IMR-90 (cell line): ENCODE measurements at regions not wholly inside any gene's neighbourhood (a gene's known extent, or its start where the extent isn't known, plus 50 kb on each side); places are given as distances from the start of the nearest gene placed in this dataset.
"Not testable (repeated sequence)": the region's sequence is repeated elsewhere in the genome, so short reads cannot be mapped to it uniquely, and the experiment has no call there.

Source experiments
- ATAC-seq: fragments of 200-7000 bp; cut with Tn5 transposase; 2 replicates; pipeline ENCODE4 v1.9.1; 2020; ENCODE audit warnings: low read depth, mild to moderate bottlenecking, moderate library complexity
- BruUV-seq: library from RNA; stranded (reverse); fragments of 400-500 nt; replicated peaks from 2 replicates; lab custom pipeline; 2021; lab: Mats Ljungman, UMichigan
- CTCF ChIA-PET: fragments of 300-600 bp; formaldehyde crosslinking; extraction: SDS; loops from one replicate; lab custom pipeline; 2021; ENCODE audit warnings: antibody characterized with exemption; lab: Yijun Ruan, JAX
- POLR2A ChIA-PET: fragments of 300-600 bp; sonication (Branson Sonifier 250); formaldehyde crosslinking; loops from one replicate; lab custom pipeline; 2022; ENCODE audit warnings: antibody characterized with exemption; ENCODE audit not compliant: unreplicated experiment; lab: Charles Lee
- DNase-seq: peaks from one replicate; pipeline ENCODE4 v3.0.0; 2013
- H2AFZ ChIP-seq: replicated peaks from 2 replicates; pipeline ENCODE3; 2013; ENCODE audit warnings: low read length, mild to moderate bottlenecking; ENCODE audit not compliant: poor library complexity
- H2AK5ac ChIP-seq: 2 replicates; pipeline ENCODE4 v1.6.1; 2013; ENCODE audit warnings: low read depth, low read length, inconsistent platforms
- H2AK9ac ChIP-seq: replicated peaks from 2 replicates; pipeline ENCODE3; 2013; ENCODE audit warnings: mild to moderate bottlenecking, low read depth, low read length, moderate library complexity; ENCODE audit not compliant: poor library complexity
- H2BK120ac ChIP-seq: 2 replicates; pipeline ENCODE4 v1.6.1; 2013; ENCODE audit warnings: low read depth, low read length, inconsistent platforms
- H2BK15ac ChIP-seq: 3 replicates; pipeline ENCODE4 v1.6.1; 2013; ENCODE audit warnings: low read depth, low read length, inconsistent platforms
- H2BK20ac ChIP-seq: 2 replicates; pipeline ENCODE4 v1.6.1; 2013; ENCODE audit warnings: low read depth, mild to moderate bottlenecking, inconsistent platforms, low read length, moderate library complexity
- H2BK5ac ChIP-seq: 2 replicates; pipeline ENCODE4 v1.6.1; 2013; ENCODE audit warnings: mild to moderate bottlenecking, low read depth, low read length, inconsistent platforms; ENCODE audit not compliant: poor library complexity, severe bottlenecking
- H3K14ac ChIP-seq: replicated peaks from 2 replicates; pipeline ENCODE4 v1.6.1; 2013; ENCODE audit warnings: low read depth, low read length, inconsistent platforms
- H3K18ac ChIP-seq: 2 replicates; pipeline ENCODE4 v1.6.1; 2013; ENCODE audit warnings: low read depth, low read length, control low read depth
- H3K23ac ChIP-seq: 2 replicates; pipeline ENCODE4 v1.6.1; 2013; ENCODE audit warnings: low read depth, low read length, inconsistent platforms
- H3K27ac ChIP-seq: 2 replicates; pipeline ENCODE4 v1.5.1; 2013; ENCODE audit warnings: mild to moderate bottlenecking, control low read depth, low read length; ENCODE audit not compliant: insufficient read depth
- H3K27me3 ChIP-seq: 2 replicates; pipeline ENCODE4 v1.6.1; 2013; ENCODE audit warnings: low read length; ENCODE audit not compliant: control insufficient read depth, insufficient read depth
- H3K36me3 ChIP-seq: 2 replicates; pipeline ENCODE4 v1.6.1; 2013; ENCODE audit warnings: low read length, mixed read lengths; ENCODE audit not compliant: control insufficient read depth, insufficient read depth
- H3K4ac ChIP-seq: 2 replicates; pipeline ENCODE4 v1.6.1; 2013; ENCODE audit warnings: low read depth, low read length, inconsistent platforms
- H3K4me1 ChIP-seq: 2 replicates; pipeline ENCODE4 v1.6.1; 2013; ENCODE audit warnings: low read length, mixed read lengths; ENCODE audit not compliant: control insufficient read depth, insufficient read depth
- H3K4me2 ChIP-seq: 2 replicates; pipeline ENCODE4 v1.6.1; 2013; ENCODE audit warnings: low read depth, mild to moderate bottlenecking, control low read depth, low read length, moderate library complexity
- H3K4me3 ChIP-seq: 2 replicates; pipeline ENCODE4 v1.5.1; 2013; ENCODE audit warnings: low read depth, mild to moderate bottlenecking, control low read depth, low read length, moderate library complexity; ENCODE audit not compliant: insufficient read depth
- H3K56ac ChIP-seq: 2 replicates; pipeline ENCODE4 v1.6.1; 2013; ENCODE audit warnings: low read length, inconsistent platforms; ENCODE audit not compliant: insufficient read depth; ENCODE audit errors: extremely low read depth
- H3K79me1 ChIP-seq, 2 experiments: 2 replicates each; pipeline ENCODE4 v1.6.1; 2013; ENCODE audit warnings: low read length in 2 of 2, inconsistent platforms in 1 of 2, low read depth in 1 of 2
- H3K9ac ChIP-seq: 2 replicates; pipeline ENCODE4 v1.6.1; 2013; ENCODE audit warnings: low read depth, low read length, control low read depth
- H3K9me1 ChIP-seq: 2 replicates; pipeline ENCODE4 v1.6.1; 2013; ENCODE audit warnings: low read length, inconsistent platforms; ENCODE audit not compliant: insufficient read depth
- H3K9me3 ChIP-seq: 2 replicates; pipeline ENCODE4 v1.6.1; 2013; ENCODE audit warnings: low read length; ENCODE audit not compliant: control insufficient read depth, insufficient read depth
- H4K20me1 ChIP-seq: 2 replicates; pipeline ENCODE4 v1.6.1; 2013; ENCODE audit warnings: low read length, inconsistent platforms; ENCODE audit not compliant: insufficient read depth
- H4K5ac ChIP-seq: 2 replicates; pipeline ENCODE4 v1.6.1; 2013; ENCODE audit warnings: mild to moderate bottlenecking, low read depth, low read length, control low read depth
- H4K8ac ChIP-seq, 2 experiments: 2 replicates each; pipeline ENCODE4 v1.6.1; 2013; ENCODE audit warnings: low read depth in 2 of 2, low read length in 2 of 2, control low read depth in 1 of 2, inconsistent platforms in 1 of 2
- H4K91ac ChIP-seq: 2 replicates; pipeline ENCODE4 v1.6.1; 2013; ENCODE audit warnings: low read depth, low read length, inconsistent platforms; ENCODE audit not compliant: insufficient read depth
- WGBS, 2 experiments: methylation state at CpG; one replicate each; pipeline versions ENCODE4 v1.1.5 to v1.1.7; 2013; ENCODE audit warnings: missing lambda C conversion rate in 2 of 2; ENCODE audit not compliant: insufficient read length in 1 of 2; ENCODE audit errors: extremely low coverage in 2 of 2; 5-methylcytosine and 5-hydroxymethylcytosine counted together
- dilution Hi-C: fragments of 300-500 bp; cut with HindIII; formaldehyde crosslinking; loops from one replicate; pipeline ENCODE4 v1.14.3; 2018; ENCODE audit warnings: low sequenced_read_pairs; ENCODE audit not compliant: unreplicated experiment
- in situ Hi-C: fragments of 300-500 bp; cut with MboI; formaldehyde crosslinking; loops from 3 replicates; pipeline ENCODE4 v1.14.3; 2019; ENCODE audit warnings: low sequenced_read_pairs, inconsistent platforms, mixed read lengths
- intact Hi-C: fragments of 100-400 bp; cut with micrococcal nuclease; formaldehyde crosslinking; loops from 2 replicates; pipeline ENCODE4 v1.10.0; 2022

DNA sequence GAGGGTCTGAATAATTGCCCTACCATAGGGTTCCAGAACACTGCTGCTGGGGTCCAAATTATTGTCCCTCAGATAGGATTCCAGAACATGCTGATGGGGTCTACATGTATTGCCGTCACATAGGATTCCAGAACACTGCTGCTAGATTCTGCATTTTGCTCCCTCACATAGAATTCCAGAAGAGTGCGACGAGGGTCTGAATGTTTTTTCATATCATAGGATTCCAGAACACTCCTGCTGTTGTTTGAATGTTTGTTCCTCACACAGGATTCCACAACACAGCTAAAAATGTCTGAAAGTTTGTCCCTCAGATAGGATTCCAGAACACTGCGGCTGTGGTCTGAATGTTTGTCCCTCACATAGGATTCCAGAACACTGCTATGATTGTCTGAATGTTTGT, 198.1 kb downstream of the FOXD4L6 start:
- H3K9me3 ChIP-seq = peaks cover 46% of the 10 kb centered on the region
- DNase-seq, BruUV-seq, in situ Hi-C loops, H2BK20ac ChIP-seq, H3K4me1 ChIP-seq, H3K23ac ChIP-seq, dilution Hi-C loops, H3K27ac ChIP-seq, H3K4me2 ChIP-seq, H2AK5ac ChIP-seq, H2BK15ac ChIP-seq, H3K4me3 ChIP-seq, H2AK9ac ChIP-seq, H3K27me3 ChIP-seq, H3K4ac ChIP-seq, H3K56ac ChIP-seq, H4K91ac ChIP-seq, H3K14ac ChIP-seq, H2AFZ ChIP-seq, CTCF ChIA-PET, H4K20me1 ChIP-seq, H3K9ac ChIP-seq, H3K18ac ChIP-seq, H4K5ac ChIP-seq, H3K79me1 ChIP-seq, H2BK5ac ChIP-seq, ATAC-seq, H4K8ac ChIP-seq, H3K9me1 ChIP-seq, H3K36me3 ChIP-seq, H2BK120ac ChIP-seq, POLR2A ChIA-PET, intact Hi-C loops: not testable (repeated sequence)
- 100% methylated on average over 1 of the region's 4 CpGs; no CpG with 5 or more reads in 1 of the 2 experiments for WGBS, 2 experiments

DNA sequence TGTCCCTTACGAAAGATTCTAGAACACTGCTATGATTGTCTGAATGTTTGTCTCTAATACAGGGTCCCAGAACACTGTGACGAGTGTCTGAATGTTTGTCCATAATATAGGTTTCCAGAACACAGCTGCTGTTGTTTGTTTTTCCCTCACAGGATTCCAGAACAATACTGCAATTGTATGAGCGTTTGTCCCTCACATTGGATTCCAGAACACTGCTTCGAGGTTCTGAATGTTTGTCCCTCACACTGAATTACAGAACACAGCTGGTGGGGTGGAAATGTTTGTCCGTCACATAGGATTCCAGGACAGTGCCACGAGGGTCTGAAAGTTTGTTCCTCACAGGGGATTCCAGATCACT, 199.0 kb downstream of the FOXD4L6 start:
- H4K91ac ChIP-seq, H4K5ac ChIP-seq, H2BK120ac ChIP-seq, POLR2A ChIA-PET, H3K27ac ChIP-seq, CTCF ChIA-PET, H3K14ac ChIP-seq, in situ Hi-C loops, H2BK5ac ChIP-seq, H3K27me3 ChIP-seq, H2AK5ac ChIP-seq, H2BK20ac ChIP-seq, H2AFZ ChIP-seq, intact Hi-C loops, BruUV-seq, ATAC-seq, H3K79me1 ChIP-seq, H4K8ac ChIP-seq, dilution Hi-C loops, H3K4me1 ChIP-seq, H3K56ac ChIP-seq, H3K9me1 ChIP-seq, H3K4ac ChIP-seq, H3K18ac ChIP-seq, H3K4me2 ChIP-seq, H2BK15ac ChIP-seq, H4K20me1 ChIP-seq, H3K36me3 ChIP-seq, H3K23ac ChIP-seq, H3K4me3 ChIP-seq, DNase-seq, H3K9ac ChIP-seq, H2AK9ac ChIP-seq: not testable (repeated sequence)
- H3K9me3 ChIP-seq = peaks cover 51% of the 10 kb centered on the region
- whole genome bisulfite sequencing, 2 experiments = 85% methylated on average over 2 of the region's 6 CpGs; no CpG with 5 or more reads in 1 of the 2 experiments
